Neural crest cell (in vitro differentiated cells): ENCODE measurements at regions not wholly inside any gene's neighbourhood (a gene's known extent, or its start where the extent isn't known, plus 50 kb on each side); places are given as distances from the start of the nearest gene placed in this dataset.

Experiments
- DNase-seq: peaks from one replicate; pipeline ENCODE4 v3.0.0; 2021; ENCODE audit warnings: low read depth, mixed read lengths, low spot score
- H3K27ac Mint-ChIP-seq: one replicate; pipeline ENCODE4 v1.8.0; 2021; ENCODE audit warnings: mild to moderate bottlenecking, mixed read lengths; ENCODE audit not compliant: unreplicated experiment
- H3K27me3 Mint-ChIP-seq: 2 replicates; pipeline ENCODE4 v1.8.0; 2021; ENCODE audit warnings: low read depth, mild to moderate bottlenecking, mixed read lengths
- H3K36me3 Mint-ChIP-seq: 2 replicates; pipeline ENCODE4 v1.8.0; 2021; ENCODE audit warnings: low read depth, mild to moderate bottlenecking, mixed read lengths
- H3K4me1 Mint-ChIP-seq: 2 replicates; pipeline ENCODE4 v1.8.0; 2021; ENCODE audit warnings: mixed read lengths
- H3K4me3 Mint-ChIP-seq: one replicate; pipeline ENCODE4 v1.8.0; 2021; ENCODE audit warnings: mild to moderate bottlenecking, mixed read lengths
- H3K9me3 Mint-ChIP-seq: 2 replicates; pipeline ENCODE4 v1.8.0; 2021; ENCODE audit warnings: mixed read lengths
- CTCF ChIP-seq: fragments of 200-600 bp; sonication (generic); conservative IDR thresholded peaks from 2 replicates; pipeline ENCODE4 v1.5.0; 2021; ENCODE audit warnings: antibody characterized with exemption, mild to moderate bottlenecking

GRCh38 chr3:167898091-167898490 lies 162.6 kb downstream of the SERPINI1 start:
- no peak overlapping the region for H3K4me3 Mint-ChIP-seq
- no peaks in the 10 kb centered on the region for H3K27me3 Mint-ChIP-seq
- no peak for DNase-seq
- no peaks in the 10 kb centered on the region for H3K36me3 Mint-ChIP-seq
- TF ChIP-seq CTCF: no peak
- peaks cover 8% of the 10 kb centered on the region for H3K4me1 Mint-ChIP-seq
- no peaks in the 10 kb centered on the region for H3K9me3 Mint-ChIP-seq
- H3K27ac Mint-ChIP-seq: no peak overlapping the region

GRCh38 chr3:167895684-167896083 lies 160.2 kb downstream of the SERPINI1 start:
- TF ChIP-seq CTCF: no peak
- Mint-ChIP-seq H3K9me3 (no peaks in the 10 kb centered on the region), H3K27ac (no peak overlapping the region), H3K36me3 (no peaks in the 10 kb centered on the region), H3K4me3 (no peak overlapping the region), H3K4me1 (peaks cover 8% of the 10 kb centered on the region), H3K27me3 (no peaks in the 10 kb centered on the region)
- peak; percentile 10 for DNase-seq

GRCh38 chr3:167895178-167895577 lies 159.7 kb downstream of the SERPINI1 start:
- Mint-ChIP-seq H3K27me3 (no peaks in the 10 kb centered on the region), H3K4me3 (no peak overlapping the region), H3K4me1 (peaks cover 8% of the 10 kb centered on the region), H3K36me3 (no peaks in the 10 kb centered on the region), H3K27ac (no peak overlapping the region), H3K9me3 (no peaks in the 10 kb centered on the region)
- no peak for DNase-seq
- TF ChIP-seq CTCF: no peak

GRCh38 chr3:167892205-167892604 lies 156.7 kb downstream of the SERPINI1 start:
- no peaks in the 10 kb centered on the region for H3K9me3 Mint-ChIP-seq
- no peak overlapping the region for H3K4me3 Mint-ChIP-seq
- H3K27ac Mint-ChIP-seq: no peak overlapping the region
- no peak for DNase-seq
- no peaks in the 10 kb centered on the region for H3K36me3 Mint-ChIP-seq
- H3K4me1 Mint-ChIP-seq: peaks cover 8% of the 10 kb centered on the region
- no peaks in the 10 kb centered on the region for H3K27me3 Mint-ChIP-seq
- TF ChIP-seq CTCF: no peak

- H3K27ac Mint-ChIP-seq: no peak overlapping the region
- H3K9me3 Mint-ChIP-seq: no peaks in the 10 kb centered on the region
Measured at GRCh38 chr3:167887096-167887495, 151.6 kb downstream of the SERPINI1 start.

More at GRCh38 chr3:167887096-167887495, 151.6 kb downstream of the SERPINI1 start:
- TF ChIP-seq CTCF: no peak
- no peaks in the 10 kb centered on the region for H3K36me3 Mint-ChIP-seq
- peaks cover 7% of the 10 kb centered on the region for H3K27me3 Mint-ChIP-seq
- DNase-seq: no peak
- H3K4me3 Mint-ChIP-seq: no peak overlapping the region
- H3K4me1 Mint-ChIP-seq: no peaks in the 10 kb centered on the region
